HG03520 (cell line): ENCODE measurements at regions not wholly inside any gene's neighbourhood (a gene's known extent, or its start where the extent isn't known, plus 50 kb on each side); places are given as distances from the start of the nearest gene placed in this dataset.
"Not testable (repeated sequence)": the region's sequence is repeated elsewhere in the genome, so short reads cannot be mapped to it uniquely, and the experiment has no call there.

Source experiments
- ATAC-seq: cut with Tn5 transposase; IDR thresholded peaks from one replicate; pipeline ENCODE4 v1.9.1; 2021; ENCODE audit warnings: mild to moderate bottlenecking, moderate library complexity; ENCODE audit not compliant: unreplicated experiment

GRCh38 chr9:115300116-115300515, 182.2 kb upstream of the TNC start:
- ATAC-seq = no peak

- no peak for ATAC-seq
Measured at GRCh38 chr9:115300874-115301273, 182.9 kb upstream of the TNC start.

GRCh38 chr9:115301581-115301980, 183.6 kb upstream of the TNC start:
- ATAC-seq = no peak

GRCh38 chr9:115305543-115305942, 187.6 kb upstream of the TNC start:
- ATAC-seq = no peak

DNA sequence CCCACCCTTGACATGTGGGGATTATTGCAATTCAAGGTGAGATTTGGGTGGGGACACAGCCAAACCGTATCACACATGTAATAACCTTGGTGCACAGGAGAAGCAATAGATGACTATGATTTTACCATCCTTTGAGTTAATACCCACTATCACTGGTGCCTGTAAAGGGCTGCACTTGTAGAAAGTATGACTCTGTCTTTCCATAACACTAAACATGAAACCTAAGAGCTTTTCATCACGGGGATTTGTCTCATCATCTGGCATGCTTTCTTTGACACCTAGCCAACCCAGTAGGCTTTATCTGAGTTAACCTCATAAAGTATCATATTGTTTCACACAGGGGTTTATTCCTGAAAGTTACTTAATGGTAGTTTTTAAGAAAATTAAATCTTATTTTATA, 188.9 kb upstream of the TNC start:
- ATAC-seq = no peak

DNA sequence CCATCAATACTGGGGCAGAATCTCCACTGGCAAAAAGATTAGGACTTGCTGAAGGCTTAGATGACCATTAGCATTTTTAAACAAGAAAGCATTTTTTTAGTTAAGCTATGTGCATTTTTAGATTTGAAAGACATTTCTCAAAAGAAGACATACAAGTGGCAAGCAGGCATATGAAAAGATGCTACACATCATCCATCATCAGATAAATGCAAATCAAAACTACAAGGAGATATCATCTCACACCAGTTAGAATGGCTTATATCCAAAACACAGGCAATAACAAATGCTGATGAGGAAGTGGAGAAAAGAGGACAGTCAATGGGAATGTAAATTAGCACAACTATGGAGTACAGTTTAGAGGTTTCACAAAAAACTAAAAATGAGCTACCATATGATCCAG, 195.6 kb upstream of the TNC start:
- ATAC-seq = no peak

DNA sequence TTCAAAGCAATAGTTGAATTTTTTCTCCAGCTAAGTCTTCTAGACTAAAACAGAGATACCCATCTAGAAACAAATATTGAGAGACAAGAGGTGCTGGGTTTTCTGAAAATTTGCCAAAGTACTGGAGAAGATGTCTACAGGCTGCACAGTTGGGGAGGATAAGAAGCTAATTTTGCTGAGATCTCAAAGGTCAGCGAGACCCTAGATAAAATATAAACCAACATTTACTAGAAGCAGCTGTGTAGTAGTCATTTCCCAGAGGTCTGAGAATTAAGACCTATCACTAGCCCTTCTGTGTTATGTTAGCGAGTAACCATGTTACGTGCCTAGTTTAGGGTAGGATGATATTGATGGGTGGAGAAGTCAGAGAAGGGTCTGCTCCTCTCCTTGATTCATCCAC, 208.5 kb upstream of the TNC start:
- no peak for ATAC-seq

GRCh38 chr9:115327436-115328122, 209.6 kb upstream of the TNC start:
- ATAC-seq = no peak

GRCh38 chr9:115328228-115328627, 210.3 kb upstream of the TNC start:
- ATAC-seq = no peak

DNA sequence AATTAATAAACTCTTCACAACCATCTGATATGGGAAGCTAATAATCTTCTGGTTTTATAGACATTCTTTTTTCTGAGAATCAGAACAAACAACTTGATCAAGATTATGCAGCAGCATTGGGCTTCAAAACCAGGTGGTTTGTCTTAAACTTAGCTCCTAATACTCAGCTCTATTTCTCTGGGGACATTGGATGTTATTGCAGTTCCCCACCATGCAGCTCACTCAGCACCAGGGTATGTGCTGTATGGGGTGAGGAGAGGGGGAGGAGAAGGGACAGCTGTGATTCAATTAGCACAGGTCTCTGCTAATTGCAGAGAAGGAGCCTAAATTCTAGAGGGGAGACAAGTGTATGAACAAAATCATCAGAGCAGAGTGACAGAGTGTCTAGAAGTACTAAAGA, 210.7 kb upstream of the TNC start:
- ATAC-seq = no peak

GRCh38 chr9:115333277-115334070, 215.5 kb upstream of the TNC start:
- ATAC-seq = no peak

DNA sequence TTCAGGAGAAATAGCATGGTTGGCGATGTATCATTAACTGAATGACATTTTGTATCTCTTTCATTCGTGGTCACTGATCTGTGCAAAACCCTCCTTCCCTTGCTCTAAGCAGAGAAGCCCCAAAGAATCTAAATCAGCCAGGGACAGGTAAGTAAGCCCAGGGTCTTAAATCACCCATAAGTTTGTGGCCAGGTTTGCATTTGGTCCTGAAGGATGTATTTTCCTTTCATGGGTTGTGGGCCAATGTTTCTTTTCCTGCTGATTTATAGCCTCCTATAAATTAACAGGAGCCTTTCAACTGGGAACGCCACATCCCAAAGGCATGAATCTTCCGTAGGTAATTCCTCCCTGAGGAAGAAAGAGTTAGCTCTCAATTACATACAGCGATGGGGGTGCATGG, 217.5 kb upstream of the TNC start:
- no peak for ATAC-seq

- ATAC-seq = no peak
Measured at GRCh38 chr9:115340314-115340713, 222.4 kb upstream of the TNC start.

DNA sequence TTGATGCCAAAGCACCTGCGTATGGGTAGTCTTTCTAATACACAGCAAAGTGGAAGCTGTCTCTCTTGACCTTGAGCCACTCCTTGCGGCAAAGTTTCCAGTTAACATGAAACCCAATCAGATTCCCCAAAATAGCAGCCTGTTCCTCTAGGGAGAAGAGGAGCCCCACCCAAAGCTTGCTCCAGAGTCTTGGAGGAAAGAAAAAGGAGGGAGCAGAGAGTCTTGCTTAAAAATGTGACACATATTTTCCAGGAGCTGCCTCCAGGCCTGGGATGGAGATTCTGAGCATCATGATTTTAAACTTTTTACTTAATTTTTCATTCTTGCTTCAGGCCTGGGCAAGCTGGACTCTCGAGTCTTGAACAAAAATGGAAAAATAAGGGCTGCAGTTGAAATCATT, 223.5 kb upstream of the TNC start:
- no peak for ATAC-seq

GRCh38 chr9:115347776-115348175, 229.8 kb upstream of the TNC start:
- not testable (repeated sequence) for ATAC-seq

GRCh38 chr9:115348936-115349335, 231.0 kb upstream of the TNC start:
- ATAC-seq = not testable (repeated sequence)

- ATAC-seq = no peak
Measured at GRCh38 chr9:115349542-115349941, 231.6 kb upstream of the TNC start.

- ATAC-seq = no peak
Measured at GRCh38 chr9:115350548-115350947, 232.6 kb upstream of the TNC start.

DNA sequence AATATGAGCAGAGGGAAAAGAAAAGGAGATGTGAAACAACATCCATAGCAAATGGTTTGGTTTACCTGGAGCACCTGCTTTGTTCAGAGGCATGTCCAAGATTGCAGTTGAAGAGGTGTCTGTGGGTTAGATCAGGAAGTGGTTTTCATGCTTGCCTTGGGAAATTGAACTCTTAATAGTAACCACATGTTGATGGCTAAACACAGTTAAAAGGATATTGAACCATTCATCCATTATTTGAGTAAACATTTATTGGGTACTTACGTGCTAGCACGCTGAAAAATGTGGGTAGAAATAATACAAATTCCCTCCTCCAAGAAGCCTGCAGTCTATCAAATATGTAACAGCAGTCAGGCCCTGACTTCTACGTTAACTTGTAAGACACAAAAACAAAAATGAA, 235.7 kb upstream of the TNC start:
- no peak for ATAC-seq

DNA sequence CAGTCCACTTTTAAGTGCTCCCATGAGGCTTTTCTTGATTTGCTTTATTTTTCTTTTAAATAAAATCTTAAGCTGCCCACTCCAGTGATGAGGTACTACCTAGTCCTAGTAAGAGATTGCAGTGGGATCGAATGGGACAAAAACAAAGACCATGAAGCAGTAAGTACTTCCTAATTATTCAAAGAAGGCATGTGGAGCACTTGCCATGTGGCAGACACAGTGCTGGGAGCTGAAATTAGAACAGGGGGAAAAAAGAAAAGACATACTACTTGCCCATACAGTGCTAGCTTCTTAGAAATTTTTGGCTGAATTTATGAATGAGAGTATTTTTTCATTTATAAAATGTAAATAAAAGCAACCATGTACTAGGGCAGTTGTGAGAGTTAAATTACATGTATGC, 239.9 kb upstream of the TNC start:
- ATAC-seq = no peak

DNA sequence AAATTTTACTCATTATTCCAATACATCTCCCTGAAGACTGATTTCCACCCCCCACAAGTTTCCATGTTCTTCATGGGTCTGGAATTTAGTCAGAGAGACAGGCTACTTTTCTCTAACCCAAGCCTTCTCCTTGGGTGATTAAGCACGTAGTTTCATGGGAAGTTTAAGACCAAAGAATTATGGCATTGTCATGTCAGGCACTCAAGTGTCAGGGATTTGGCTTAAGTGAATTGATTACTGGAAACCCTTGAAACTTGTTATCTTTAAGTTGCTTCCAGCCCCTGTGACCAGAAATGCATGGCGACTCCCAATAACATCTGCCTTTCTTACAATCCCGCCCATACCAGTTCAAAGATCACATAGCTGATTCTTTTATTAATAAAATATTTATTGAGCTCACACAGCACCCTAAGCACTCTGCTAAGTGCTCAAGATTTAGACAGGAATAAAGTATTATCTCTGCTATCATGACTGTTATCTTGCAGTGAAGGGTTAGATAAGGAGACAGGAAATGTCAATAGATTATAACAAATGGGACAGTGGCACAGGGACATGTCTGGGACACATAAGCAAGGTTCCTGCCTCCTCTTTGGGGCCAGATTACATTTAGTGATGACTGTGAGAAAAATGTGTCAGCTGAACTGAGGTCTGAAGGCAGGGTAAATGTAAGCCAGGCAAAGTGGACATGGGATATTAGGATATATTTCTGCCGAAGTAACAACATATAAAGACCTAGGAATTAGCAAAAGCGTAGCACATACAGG, 241.2 kb upstream of the TNC start:
- ATAC-seq = no peak

- ATAC-seq = no peak
Measured at GRCh38 chr9:115360122-115360521, 242.2 kb upstream of the TNC start.
